ENCODE measurements at regions not wholly inside any gene's neighbourhood (a gene's known extent, or its start where the extent isn't known, plus 50 kb on each side); places are given as distances from the start of the nearest gene placed in this dataset.

DNA sequence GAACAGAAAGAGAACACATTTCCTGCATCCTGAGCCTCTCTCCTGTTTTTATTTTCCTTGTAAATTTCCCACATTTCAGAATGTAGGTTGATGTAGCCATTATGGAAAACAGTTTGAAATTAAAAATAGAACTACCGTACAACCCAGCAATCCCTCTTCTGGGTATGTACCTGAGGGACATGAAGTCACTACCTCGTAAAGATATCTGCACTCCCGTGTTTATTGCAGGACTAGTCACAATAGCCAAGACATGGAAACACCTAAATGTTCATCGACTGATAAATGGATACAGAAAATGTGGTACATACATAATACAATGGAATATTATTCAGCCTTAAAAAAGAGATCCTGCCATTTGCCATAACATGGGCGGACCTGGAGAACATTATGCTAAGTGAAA, 72.0 kb upstream of the JAG1 start:
- 94% methylated on average over 5 of the region's 5 CpGs for WGBS
- no peaks in the 10 kb centered on the region for H3K4me1 ChIP-seq (ENCODE audit: control insufficient read depth, insufficient read depth, low read length)
- no peaks in the 10 kb centered on the region for H3K27me3 ChIP-seq (ENCODE audit: control insufficient read depth, insufficient read depth)
- intact Hi-C loops (cut with DNase I), result no loop called here
- no peak for DNase-seq
- no peak for ATAC-seq
- H3K9me3 ChIP-seq (ENCODE audit: control insufficient read depth, low read length), result no peaks in the 10 kb centered on the region
- H3K4me3 ChIP-seq (ENCODE audit: low read length), result no peak overlapping the region
- H3K27ac ChIP-seq (ENCODE audit: low read length), result no peak overlapping the region

- 69% methylated on average over 6 of the region's 6 CpGs for WGBS
- H3K27me3 ChIP-seq (ENCODE audit: control insufficient read depth, insufficient read depth), result no peaks in the 10 kb centered on the region
- no peak overlapping the region for H3K4me3 ChIP-seq (ENCODE audit: low read length)
- ATAC-seq (peak; percentile 36 to 67), DNase-seq (no peak)
- H3K4me1 ChIP-seq (ENCODE audit: control insufficient read depth, insufficient read depth, low read length), result no peaks in the 10 kb centered on the region
- no peak overlapping the region for H3K27ac ChIP-seq (ENCODE audit: low read length)
- intact Hi-C loops (cut with DNase I), result no loop called here
- no peaks in the 10 kb centered on the region for H3K9me3 ChIP-seq (ENCODE audit: control insufficient read depth, low read length)
These were observed 73.2 kb upstream of the JAG1 start for GRCh38 chr20:10747019-10747418.

- DNase-seq, result no peak
- intact Hi-C loops (cut with DNase I), result no loop called here
- no peak overlapping the region for H3K27ac ChIP-seq (ENCODE audit: low read length)
- no peaks in the 10 kb centered on the region for H3K27me3 ChIP-seq (ENCODE audit: control insufficient read depth, insufficient read depth)
- ATAC-seq, result no peak
- H3K9me3 ChIP-seq (ENCODE audit: control insufficient read depth, low read length), result no peaks in the 10 kb centered on the region
- no peak overlapping the region for H3K4me3 ChIP-seq (ENCODE audit: low read length)
- H3K4me1 ChIP-seq (ENCODE audit: control insufficient read depth, insufficient read depth, low read length), result no peaks in the 10 kb centered on the region
These were observed 75.3 kb upstream of the JAG1 start for GRCh38 chr20:10749084-10749483.

DNA sequence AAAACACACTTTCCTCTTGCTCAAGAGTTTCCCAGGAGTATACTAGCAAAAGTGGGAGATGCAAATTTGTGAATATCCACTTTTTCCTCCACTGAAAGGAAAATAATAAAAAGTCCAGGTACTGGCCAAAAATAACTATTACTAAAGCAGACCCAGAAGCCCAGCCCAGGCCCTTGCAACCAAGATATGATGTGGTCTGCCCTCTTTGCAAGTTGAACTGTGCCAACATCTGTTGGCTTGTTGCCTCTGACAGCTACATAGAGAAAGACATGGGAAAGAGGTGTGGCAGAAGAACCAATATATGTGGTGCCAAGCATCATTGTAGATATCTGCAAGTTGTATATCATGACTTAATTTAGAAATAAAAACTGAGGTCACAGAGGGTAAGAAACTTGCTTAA, 78.4 kb upstream of the JAG1 start:
- peak in 1 of 2 donors; percentile 46 for ATAC-seq

DNA sequence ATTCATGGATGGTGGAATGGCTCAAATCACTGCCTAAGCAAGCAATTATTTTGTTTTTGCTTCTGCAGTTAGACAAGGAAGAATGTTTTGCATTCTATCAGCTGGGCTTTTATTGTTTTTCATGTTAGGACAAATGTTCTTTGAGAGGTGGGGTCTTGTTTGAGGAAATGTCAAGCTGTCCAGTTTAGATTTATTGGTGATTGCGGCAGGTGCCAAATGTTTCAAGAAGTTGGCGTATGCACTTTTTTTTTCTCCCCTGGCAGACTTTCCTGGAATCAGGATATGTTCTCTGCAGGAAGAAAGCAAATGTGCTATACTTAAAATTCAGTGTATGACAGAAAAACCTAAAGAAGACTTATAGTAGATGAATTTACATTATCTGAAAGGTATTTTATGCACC, 81.0 kb upstream of the JAG1 start:
- no peak overlapping the region for H3K27ac ChIP-seq (ENCODE audit: low read length)

More for the DNA sequence above, 78.4 kb upstream of the JAG1 start:
- Histone ChIP-seq H3K9me3 (ENCODE audit: control insufficient read depth, low read length) (no peaks in the 10 kb centered on the region), H3K27ac (ENCODE audit: low read length) (no peak overlapping the region), H3K27me3 (ENCODE audit: control insufficient read depth, insufficient read depth) (no peaks in the 10 kb centered on the region), H3K4me3 (ENCODE audit: low read length) (no peak overlapping the region), H3K4me1 (ENCODE audit: control insufficient read depth, insufficient read depth, low read length) (no peaks in the 10 kb centered on the region)
- peak in 1 of 3 donors; percentile 56 for DNase-seq
- intact Hi-C loops (cut with DNase I), result no loop called here

DNA sequence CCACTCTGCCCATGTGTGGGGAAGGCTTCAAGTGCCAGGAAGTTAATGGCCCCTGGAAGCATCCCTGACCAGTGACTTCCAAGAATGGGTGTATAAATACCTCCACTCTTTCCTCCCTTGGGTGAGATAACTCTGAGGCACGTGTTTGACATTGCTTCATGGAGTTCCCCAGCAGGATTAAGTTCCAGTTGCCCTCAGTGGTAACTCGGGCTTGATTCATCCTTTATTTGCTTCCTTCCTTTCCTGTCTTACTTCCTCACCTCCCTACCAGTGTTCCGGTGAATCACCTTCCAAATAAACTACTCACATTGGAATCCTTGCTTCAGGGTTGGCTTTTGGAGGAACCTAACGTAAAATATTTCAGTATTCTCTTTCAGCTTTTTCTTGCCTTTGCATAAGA, 84.6 kb upstream of the JAG1 start:
- no peaks in the 10 kb centered on the region for H3K4me1 ChIP-seq (ENCODE audit: control insufficient read depth, insufficient read depth, low read length)
- no peaks in the 10 kb centered on the region for H3K27me3 ChIP-seq (ENCODE audit: control insufficient read depth, insufficient read depth)
- H3K4me3 ChIP-seq (ENCODE audit: low read length), result no peak overlapping the region
- no peak for ATAC-seq
- WGBS, result 71% methylated on average over 4 of the region's 4 CpGs
- no peaks in the 10 kb centered on the region for H3K9me3 ChIP-seq (ENCODE audit: control insufficient read depth, low read length)
- H3K27ac ChIP-seq (ENCODE audit: low read length), result no peak overlapping the region
- no peak for DNase-seq
- intact Hi-C loops (cut with DNase I), result no loop called here

More for the DNA sequence above, 81.0 kb upstream of the JAG1 start:
- ATAC-seq (no peak), DNase-seq (no peak)
- no peak overlapping the region for H3K4me3 ChIP-seq (ENCODE audit: low read length)
- intact Hi-C loops (cut with DNase I), result no loop called here
- H3K27me3 ChIP-seq (ENCODE audit: control insufficient read depth, insufficient read depth), result no peaks in the 10 kb centered on the region
- 71% methylated on average over 2 of the region's 2 CpGs for WGBS
- no peaks in the 10 kb centered on the region for H3K9me3 ChIP-seq (ENCODE audit: control insufficient read depth, low read length)
- H3K4me1 ChIP-seq (ENCODE audit: control insufficient read depth, insufficient read depth, low read length), result no peaks in the 10 kb centered on the region

DNA sequence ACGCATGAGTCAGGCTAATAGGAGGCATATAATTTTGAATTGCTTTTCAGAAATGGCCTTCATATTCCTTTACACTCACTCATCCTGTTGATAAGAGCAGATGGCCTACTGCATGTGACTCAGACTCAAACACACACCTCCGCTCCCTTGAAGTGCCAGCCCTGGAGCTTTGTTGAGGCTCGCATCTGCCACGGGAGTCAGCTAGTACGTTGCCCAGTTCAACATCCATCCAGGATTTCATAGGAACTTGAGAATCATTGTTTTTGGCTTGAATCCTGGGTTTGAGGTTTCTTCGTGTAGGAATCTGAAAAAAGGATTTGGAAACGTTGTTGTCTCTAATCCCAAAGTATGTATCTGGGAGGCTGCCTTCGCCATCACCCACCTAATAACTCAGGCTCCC, 87.4 kb upstream of the JAG1 start:
- no peak for DNase-seq
- WGBS, result 71% methylated on average over 8 of the region's 8 CpGs
- no peak for ATAC-seq
- Histone ChIP-seq H3K27ac (ENCODE audit: low read length) (no peak overlapping the region), H3K4me1 (ENCODE audit: control insufficient read depth, insufficient read depth, low read length) (no peaks in the 10 kb centered on the region), H3K4me3 (ENCODE audit: low read length) (no peak overlapping the region), H3K27me3 (ENCODE audit: control insufficient read depth, insufficient read depth) (no peaks in the 10 kb centered on the region), H3K9me3 (ENCODE audit: control insufficient read depth, low read length) (no peaks in the 10 kb centered on the region)
- intact Hi-C loops (cut with DNase I), result no loop called here

DNA sequence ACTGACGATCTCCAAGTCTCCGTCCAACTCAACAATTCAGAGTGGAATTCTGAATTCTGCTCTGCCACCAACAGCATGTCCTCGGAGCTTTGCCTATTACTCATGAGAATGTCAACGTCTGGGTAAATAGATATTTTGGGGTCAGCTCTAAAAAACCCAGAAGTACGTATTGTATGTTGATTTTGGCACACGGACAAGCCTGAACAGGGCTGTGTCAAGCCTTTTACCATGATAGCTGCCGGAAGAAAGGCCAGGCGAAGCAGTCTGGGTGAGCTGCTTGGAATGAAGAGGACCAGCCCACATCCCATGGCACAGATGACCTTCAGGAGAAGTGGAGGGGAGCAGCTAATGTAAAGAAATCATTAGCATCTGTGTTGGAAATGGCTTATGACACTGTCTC, 88.0 kb upstream of the JAG1 start:
- ATAC-seq (peak; percentile 50 to 79), DNase-seq (peak in 1 of 3 donors; percentile 41)
- Histone ChIP-seq H3K27me3 (ENCODE audit: control insufficient read depth, insufficient read depth) (no peaks in the 10 kb centered on the region), H3K27ac (ENCODE audit: low read length) (no peak overlapping the region), H3K4me1 (ENCODE audit: control insufficient read depth, insufficient read depth, low read length) (no peaks in the 10 kb centered on the region), H3K4me3 (ENCODE audit: low read length) (no peak overlapping the region), H3K9me3 (ENCODE audit: control insufficient read depth, low read length) (no peaks in the 10 kb centered on the region)
- WGBS, result 69% methylated on average over 8 of the region's 8 CpGs
- intact Hi-C loops (cut with DNase I), result no loop called here

GRCh38 chr20:10762216-10762615, 88.4 kb upstream of the JAG1 start:
- intact Hi-C loops (cut with DNase I), result no loop called here
- Histone ChIP-seq H3K4me3 (ENCODE audit: low read length) (no peak overlapping the region), H3K27me3 (ENCODE audit: control insufficient read depth, insufficient read depth) (no peaks in the 10 kb centered on the region), H3K9me3 (ENCODE audit: control insufficient read depth, low read length) (no peaks in the 10 kb centered on the region), H3K27ac (ENCODE audit: low read length) (no peak overlapping the region), H3K4me1 (ENCODE audit: control insufficient read depth, insufficient read depth, low read length) (no peaks in the 10 kb centered on the region)
- 67% methylated on average over 2 of the region's 2 CpGs for WGBS
- DNase-seq (no peak), ATAC-seq (peak in 1 of 2 donors; percentile 18)

- no peak for ATAC-seq
- Histone ChIP-seq H3K4me3 (ENCODE audit: low read length) (no peak overlapping the region), H3K27me3 (ENCODE audit: control insufficient read depth, insufficient read depth) (no peaks in the 10 kb centered on the region), H3K9me3 (ENCODE audit: control insufficient read depth, low read length) (no peaks in the 10 kb centered on the region), H3K4me1 (ENCODE audit: control insufficient read depth, insufficient read depth, low read length) (no peaks in the 10 kb centered on the region), H3K27ac (ENCODE audit: low read length) (no peak overlapping the region)
- WGBS, result 28% methylated on average over 2 of the region's 2 CpGs
- intact Hi-C loops (cut with DNase I), result no loop called here
- DNase-seq, result no peak
These were observed 89.3 kb upstream of the JAG1 start for GRCh38 chr20:10763112-10763511.

DNA sequence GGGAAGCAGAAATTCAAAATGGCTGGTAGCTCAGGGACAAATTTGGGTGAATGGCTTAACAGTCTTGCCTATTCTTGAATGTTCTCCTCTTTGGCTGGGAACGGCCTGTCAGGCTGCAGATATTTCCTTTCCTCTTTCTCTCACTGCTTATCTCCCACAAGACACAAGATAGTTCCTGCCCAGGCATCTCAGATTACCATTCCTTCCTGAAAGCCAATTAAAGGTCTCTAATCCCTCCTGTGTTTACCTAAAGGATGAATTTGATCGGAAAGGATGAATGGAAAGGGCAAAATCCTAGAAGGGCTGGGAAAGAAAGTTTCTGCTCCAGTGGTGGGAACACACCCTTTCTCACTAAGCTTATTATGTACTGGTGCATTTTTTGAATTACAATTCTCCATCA, 95.9 kb upstream of the JAG1 start:
- Histone ChIP-seq H3K9me3 (ENCODE audit: control insufficient read depth, low read length) (no peaks in the 10 kb centered on the region), H3K4me1 (ENCODE audit: control insufficient read depth, insufficient read depth, low read length) (no peaks in the 10 kb centered on the region), H3K4me3 (ENCODE audit: low read length) (no peak overlapping the region), H3K27me3 (ENCODE audit: control insufficient read depth, insufficient read depth) (no peaks in the 10 kb centered on the region), H3K27ac (ENCODE audit: low read length) (no peak overlapping the region)
- ATAC-seq, result no peak
- intact Hi-C loops (cut with DNase I), result no loop called here
- no peak for DNase-seq
- WGBS, result 50% methylated on average over 2 of the region's 2 CpGs

DNA sequence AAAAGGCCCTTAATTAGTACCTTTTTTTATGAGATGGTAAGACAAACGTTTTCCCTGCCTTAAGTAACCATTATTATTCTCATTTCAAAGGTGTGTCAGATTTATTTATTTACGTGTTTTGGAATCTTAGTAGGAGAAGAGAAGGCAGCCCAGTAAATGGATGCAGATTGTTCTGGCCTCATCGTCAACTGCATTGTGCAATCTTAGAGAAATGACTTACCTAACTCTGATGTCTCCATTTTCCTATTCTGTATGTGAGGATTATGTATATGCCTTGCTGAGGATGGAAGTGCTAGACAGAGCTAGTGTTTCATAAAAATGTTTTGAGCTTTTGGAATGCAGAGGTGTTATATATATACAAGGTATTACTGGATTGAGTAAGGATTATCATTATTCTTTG, 97.0 kb upstream of the JAG1 start:
- intact Hi-C loops (cut with DNase I), result no loop called here
- Histone ChIP-seq H3K9me3 (ENCODE audit: control insufficient read depth, low read length) (no peaks in the 10 kb centered on the region), H3K27me3 (ENCODE audit: control insufficient read depth, insufficient read depth) (no peaks in the 10 kb centered on the region), H3K4me3 (ENCODE audit: low read length) (no peak overlapping the region), H3K27ac (ENCODE audit: low read length) (no peak overlapping the region), H3K4me1 (ENCODE audit: control insufficient read depth, insufficient read depth, low read length) (no peaks in the 10 kb centered on the region)
- DNase-seq (no peak), ATAC-seq (no peak)
- WGBS, result 89% methylated on average over 3 of the region's 3 CpGs

Measured in right cardiac atrium (tissue), 5 donors.